ENCODE measurements at regions not wholly inside any gene's neighbourhood (a gene's known extent, or its start where the extent isn't known, plus 50 kb on each side); places are given as distances from the start of the nearest gene placed in this dataset.

DNA sequence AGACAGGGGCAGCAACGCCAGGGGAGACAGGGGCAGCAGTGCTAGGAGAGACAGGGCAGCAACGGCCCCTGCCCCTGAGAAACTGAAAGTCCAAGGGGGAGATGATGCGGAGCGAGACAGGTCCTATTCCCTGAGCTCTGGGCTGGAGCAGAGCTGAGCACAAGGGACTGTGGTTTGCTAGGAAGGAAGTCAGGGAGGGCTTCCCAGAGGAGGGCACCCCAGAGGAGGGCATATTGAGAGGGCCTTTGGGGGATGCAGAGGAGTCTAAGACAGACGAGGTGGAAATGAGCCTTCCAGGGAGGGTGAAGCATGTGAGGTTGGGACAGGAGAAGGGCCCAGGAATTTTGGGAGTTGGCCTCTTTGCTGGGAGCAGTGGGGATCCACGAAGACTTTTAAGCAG is 52.1 kb upstream of the BEGAIN start:
- intact Hi-C loops (cut with micrococcal nuclease; ENCODE audit: unreplicated experiment) (no loop called here), in situ Hi-C loops (cut with MboI) (no loop called here)
- TF ChIP-seq, protein P1, sequence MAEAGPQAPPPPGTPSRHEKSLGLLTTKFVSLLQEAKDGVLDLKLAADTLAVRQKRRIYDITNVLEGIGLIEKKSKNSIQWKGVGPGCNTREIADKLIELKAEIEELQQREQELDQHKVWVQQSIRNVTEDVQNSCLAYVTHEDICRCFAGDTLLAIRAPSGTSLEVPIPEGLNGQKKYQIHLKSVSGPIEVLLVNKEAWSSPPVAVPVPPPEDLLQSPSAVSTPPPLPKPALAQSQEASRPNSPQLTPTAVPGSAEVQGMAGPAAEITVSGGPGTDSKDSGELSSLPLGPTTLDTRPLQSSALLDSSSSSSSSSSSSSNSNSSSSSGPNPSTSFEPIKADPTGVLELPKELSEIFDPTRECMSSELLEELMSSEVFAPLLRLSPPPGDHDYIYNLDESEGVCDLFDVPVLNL (IDR thresholded peaks at IDR 0.05; ENCODE audit: low read depth, low read length): no peak
- no peak for TF ChIP-seq SIX5 (IDR thresholded peaks at IDR 0.05; ENCODE audit: low read depth, low read length, severe bottlenecking)
- TF ChIP-seq, protein P2, sequence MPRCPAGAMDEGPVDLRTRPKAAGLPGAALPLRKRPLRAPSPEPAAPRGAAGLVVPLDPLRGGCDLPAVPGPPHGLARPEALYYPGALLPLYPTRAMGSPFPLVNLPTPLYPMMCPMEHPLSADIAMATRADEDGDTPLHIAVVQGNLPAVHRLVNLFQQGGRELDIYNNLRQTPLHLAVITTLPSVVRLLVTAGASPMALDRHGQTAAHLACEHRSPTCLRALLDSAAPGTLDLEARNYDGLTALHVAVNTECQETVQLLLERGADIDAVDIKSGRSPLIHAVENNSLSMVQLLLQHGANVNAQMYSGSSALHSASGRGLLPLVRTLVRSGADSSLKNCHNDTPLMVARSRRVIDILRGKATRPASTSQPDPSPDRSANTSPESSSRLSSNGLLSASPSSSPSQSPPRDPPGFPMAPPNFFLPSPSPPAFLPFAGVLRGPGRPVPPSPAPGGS (IDR thresholded peaks at IDR 0.05; ENCODE audit: borderline replicate concordance, insufficient read depth, low read depth, low read length, poor library complexity, severe bottlenecking): no peak
- no peak for TF ChIP-seq SPI1 (IDR thresholded peaks at IDR 0.05; ENCODE audit: borderline replicate concordance, insufficient read depth, low read depth, low read length)
- no peak for TF ChIP-seq MXI1 (IDR thresholded peaks at IDR 0.05; ENCODE audit: low read depth, low read length)
- TF ChIP-seq, protein P3, sequence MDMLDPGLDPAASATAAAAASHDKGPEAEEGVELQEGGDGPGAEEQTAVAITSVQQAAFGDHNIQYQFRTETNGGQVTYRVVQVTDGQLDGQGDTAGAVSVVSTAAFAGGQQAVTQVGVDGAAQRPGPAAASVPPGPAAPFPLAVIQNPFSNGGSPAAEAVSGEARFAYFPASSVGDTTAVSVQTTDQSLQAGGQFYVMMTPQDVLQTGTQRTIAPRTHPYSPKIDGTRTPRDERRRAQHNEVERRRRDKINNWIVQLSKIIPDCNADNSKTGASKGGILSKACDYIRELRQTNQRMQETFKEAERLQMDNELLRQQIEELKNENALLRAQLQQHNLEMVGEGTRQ (IDR thresholded peaks at IDR 0.05; ENCODE audit: borderline replicate concordance, low read depth, low read length): no peak
- TF ChIP-seq CEBPB (IDR thresholded peaks at IDR 0.05; ENCODE audit: borderline replicate concordance in 1 of 2, low read depth in 2 of 2, low read length in 2 of 2): no peak
- no peak for TF ChIP-seq MEF2B (IDR thresholded peaks at IDR 0.05; ENCODE audit: partially characterized antibody, poor library complexity, severe bottlenecking)
- TF ChIP-seq, protein P4, sequence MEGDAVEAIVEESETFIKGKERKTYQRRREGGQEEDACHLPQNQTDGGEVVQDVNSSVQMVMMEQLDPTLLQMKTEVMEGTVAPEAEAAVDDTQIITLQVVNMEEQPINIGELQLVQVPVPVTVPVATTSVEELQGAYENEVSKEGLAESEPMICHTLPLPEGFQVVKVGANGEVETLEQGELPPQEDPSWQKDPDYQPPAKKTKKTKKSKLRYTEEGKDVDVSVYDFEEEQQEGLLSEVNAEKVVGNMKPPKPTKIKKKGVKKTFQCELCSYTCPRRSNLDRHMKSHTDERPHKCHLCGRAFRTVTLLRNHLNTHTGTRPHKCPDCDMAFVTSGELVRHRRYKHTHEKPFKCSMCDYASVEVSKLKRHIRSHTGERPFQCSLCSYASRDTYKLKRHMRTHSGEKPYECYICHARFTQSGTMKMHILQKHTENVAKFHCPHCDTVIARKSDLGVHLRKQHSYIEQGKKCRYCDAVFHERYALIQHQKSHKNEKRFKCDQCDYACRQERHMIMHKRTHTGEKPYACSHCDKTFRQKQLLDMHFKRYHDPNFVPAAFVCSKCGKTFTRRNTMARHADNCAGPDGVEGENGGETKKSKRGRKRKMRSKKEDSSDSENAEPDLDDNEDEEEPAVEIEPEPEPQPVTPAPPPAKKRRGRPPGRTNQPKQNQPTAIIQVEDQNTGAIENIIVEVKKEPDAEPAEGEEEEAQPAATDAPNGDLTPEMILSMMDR (IDR thresholded peaks at IDR 0.05 in 2 of 3, conservative IDR thresholded peaks at IDR 0.05 in 1 of 3; ENCODE audit: control insufficient read depth in 2 of 3, extremely low read depth in 1 of 3, insufficient read depth in 1 of 3, low read depth in 3 of 3, low read length in 3 of 3): no peak
- Histone ChIP-seq H3K4me3 (no peak overlapping the region), H2AFZ (ENCODE audit: control insufficient read depth, low read depth, low read length) (no peak overlapping the region), H3K36me3 (ENCODE audit: control insufficient read depth in 2 of 2, insufficient read depth in 2 of 2, low read length in 1 of 2) (no peaks in the 10 kb centered on the region), H4K20me1 (ENCODE audit: control insufficient read depth, insufficient read depth) (no peaks in the 10 kb centered on the region), H3K4me2 (ENCODE audit: control insufficient read depth, insufficient read depth) (no peak overlapping the region), H3K79me2 (ENCODE audit: control insufficient read depth, insufficient read depth, low read length) (no peaks in the 10 kb centered on the region), H3K27ac (ENCODE audit: control insufficient read depth, insufficient read depth) (no peak overlapping the region), H3K9me3 (replicated peaks; ENCODE audit: control insufficient read depth, insufficient read depth, low read length) (no peaks in the 10 kb centered on the region), H3K4me1 (ENCODE audit: control insufficient read depth, insufficient read depth, low read length) (peaks cover 11% of the 10 kb centered on the region), H3K27me3 (replicated peaks in 1 of 2; ENCODE audit: control insufficient read depth in 2 of 2, insufficient read depth in 2 of 2, low read length in 1 of 2) (no peaks in the 10 kb centered on the region; a peak in 2 of 4 replicates), H3K9ac (ENCODE audit: control insufficient read depth, insufficient read depth, low read length) (no peak overlapping the region)
- ChIA-PET POLR2A (no interaction called here), CTCF (no interaction called here), RAD21 (ENCODE audit: unreplicated experiment) (no interaction called here), SMC1A (ENCODE audit: uncharacterized antibody, unreplicated experiment) (no interaction called here)
- ATAC-seq: no peak
- no peak for DNase-seq (ENCODE audit: low read depth, low spot score)
- no TSS peak for BruUV-seq (replicated peaks)
- no peak for FAIRE-seq
- 47% methylated on average over 6 of the region's 6 CpGs for WGBS (ENCODE audit: insufficient coverage, insufficient replicate concordance, low lambda C conversion rate, missing lambda C conversion rate)
